ENCODE measurements at regions not wholly inside any gene's neighbourhood (a gene's known extent, or its start where the extent isn't known, plus 50 kb on each side); places are given as distances from the start of the nearest gene placed in this dataset.

DNA sequence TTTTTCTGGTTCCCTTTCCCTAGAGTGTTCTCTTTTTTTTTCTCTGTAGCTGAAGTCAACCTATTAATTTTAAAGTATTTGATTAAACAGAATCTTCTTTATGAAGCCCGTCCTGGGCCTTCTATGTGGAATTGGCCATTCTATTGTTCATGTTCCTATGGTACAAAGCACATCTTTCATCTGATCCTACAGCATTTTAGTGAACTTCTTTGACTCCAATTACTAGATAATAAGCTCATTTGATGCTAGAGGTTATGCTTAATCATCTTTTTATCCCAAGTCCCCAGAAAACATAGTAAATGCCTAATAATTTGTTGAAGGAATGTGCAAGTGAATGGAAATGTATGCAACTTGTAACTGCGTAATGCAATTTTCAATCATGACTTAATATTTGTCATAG lies 472.0 kb upstream of the KLF6 start:
- Histone ChIP-seq H3K27me3 (no peaks in the 10 kb centered on the region), H3K36me3 (no peaks in the 10 kb centered on the region), H3K4me3 (ENCODE audit: low read depth in 1 of 2, low read length in 1 of 2) (no peak overlapping the region), H3K4me1 (ENCODE audit: control insufficient read depth in 1 of 2, insufficient read depth in 1 of 2, low read depth in 1 of 2, low read length in 1 of 2) (no peaks in the 10 kb centered on the region), H3K27ac (no peak overlapping the region), H3K9me3 (no peaks in the 10 kb centered on the region)
- TF ChIP-seq, protein P1, sequence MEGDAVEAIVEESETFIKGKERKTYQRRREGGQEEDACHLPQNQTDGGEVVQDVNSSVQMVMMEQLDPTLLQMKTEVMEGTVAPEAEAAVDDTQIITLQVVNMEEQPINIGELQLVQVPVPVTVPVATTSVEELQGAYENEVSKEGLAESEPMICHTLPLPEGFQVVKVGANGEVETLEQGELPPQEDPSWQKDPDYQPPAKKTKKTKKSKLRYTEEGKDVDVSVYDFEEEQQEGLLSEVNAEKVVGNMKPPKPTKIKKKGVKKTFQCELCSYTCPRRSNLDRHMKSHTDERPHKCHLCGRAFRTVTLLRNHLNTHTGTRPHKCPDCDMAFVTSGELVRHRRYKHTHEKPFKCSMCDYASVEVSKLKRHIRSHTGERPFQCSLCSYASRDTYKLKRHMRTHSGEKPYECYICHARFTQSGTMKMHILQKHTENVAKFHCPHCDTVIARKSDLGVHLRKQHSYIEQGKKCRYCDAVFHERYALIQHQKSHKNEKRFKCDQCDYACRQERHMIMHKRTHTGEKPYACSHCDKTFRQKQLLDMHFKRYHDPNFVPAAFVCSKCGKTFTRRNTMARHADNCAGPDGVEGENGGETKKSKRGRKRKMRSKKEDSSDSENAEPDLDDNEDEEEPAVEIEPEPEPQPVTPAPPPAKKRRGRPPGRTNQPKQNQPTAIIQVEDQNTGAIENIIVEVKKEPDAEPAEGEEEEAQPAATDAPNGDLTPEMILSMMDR (IDR thresholded peaks at IDR 0.05): no peak

DNA sequence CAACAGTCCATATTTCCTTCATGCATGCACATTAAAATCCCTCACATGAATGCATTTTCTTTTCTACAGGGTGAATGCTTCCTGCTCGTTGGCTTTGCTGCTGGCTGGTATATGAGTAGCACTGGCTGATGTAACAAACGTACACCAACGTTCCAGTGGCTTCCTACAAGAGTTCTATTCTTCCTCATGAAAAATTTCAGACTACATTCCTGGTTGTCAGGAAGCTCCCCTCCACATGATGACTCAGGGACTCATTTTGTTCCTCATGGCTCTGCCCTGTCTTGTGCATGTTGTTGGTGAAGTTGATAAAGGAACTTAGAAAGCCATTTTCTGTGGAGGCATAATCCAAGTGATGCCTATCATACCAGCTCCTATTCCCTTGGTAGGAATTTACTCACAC lies 470.7 kb upstream of the KLF6 start:
- Histone ChIP-seq H3K27ac (no peak overlapping the region), H3K27me3 (no peaks in the 10 kb centered on the region), H3K4me1 (ENCODE audit: control insufficient read depth in 1 of 2, insufficient read depth in 1 of 2, low read depth in 1 of 2, low read length in 1 of 2) (no peaks in the 10 kb centered on the region), H3K36me3 (no peaks in the 10 kb centered on the region), H3K9me3 (no peaks in the 10 kb centered on the region), H3K4me3 (ENCODE audit: low read depth in 1 of 2, low read length in 1 of 2) (no peak overlapping the region)
- TF ChIP-seq, protein P1 (IDR thresholded peaks at IDR 0.05): no peak

DNA sequence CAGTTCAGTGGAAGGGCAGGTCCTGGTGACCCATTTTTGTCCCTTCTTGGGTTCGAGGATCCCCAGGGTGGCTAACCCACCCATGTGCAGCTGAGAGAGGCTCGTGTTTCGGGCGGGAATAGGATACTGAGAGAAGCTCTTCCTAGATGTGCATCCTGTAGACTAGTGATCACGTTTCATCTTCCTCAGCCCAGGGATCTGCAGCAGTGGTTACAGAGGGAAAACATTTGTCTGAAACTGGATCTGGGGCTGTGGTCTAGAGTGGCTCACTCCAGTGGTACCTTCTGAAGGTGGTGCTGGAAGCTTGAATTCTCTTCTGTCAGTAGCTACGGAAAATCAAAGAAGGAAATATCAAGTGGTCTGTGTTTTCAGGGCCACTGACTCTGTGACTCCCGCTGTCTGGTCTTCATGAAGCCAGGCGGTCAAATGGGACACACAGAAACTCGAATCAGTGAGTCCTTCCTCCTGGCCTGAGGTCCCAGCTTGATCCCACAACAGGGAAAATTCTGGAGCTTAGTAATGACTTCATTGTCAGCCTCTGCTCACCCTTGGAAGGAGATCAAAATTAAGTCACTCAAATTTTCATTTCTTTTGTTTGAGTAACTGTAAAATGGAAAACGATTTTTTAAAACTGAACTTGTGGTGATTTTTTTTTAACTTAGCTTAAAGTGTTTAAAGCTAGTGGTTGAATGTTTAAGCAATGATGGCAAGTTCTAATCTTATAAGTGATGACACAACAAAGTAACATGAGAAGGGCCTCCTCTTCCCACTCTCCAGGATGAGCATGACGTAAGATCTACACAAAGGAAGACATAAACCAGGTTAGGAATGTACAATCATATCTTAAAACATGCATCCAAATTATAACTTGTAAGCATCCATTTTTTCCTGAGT lies 469.3 kb upstream of the KLF6 start:
- TF ChIP-seq, protein P1 (IDR thresholded peaks at IDR 0.05): no peak
- Histone ChIP-seq H3K4me3 (ENCODE audit: low read depth in 1 of 2, low read length in 1 of 2) (no peak overlapping the region), H3K27ac (no peak overlapping the region), H3K4me1 (ENCODE audit: control insufficient read depth in 1 of 2, insufficient read depth in 1 of 2, low read depth in 1 of 2, low read length in 1 of 2) (no peaks in the 10 kb centered on the region), H3K27me3 (no peaks in the 10 kb centered on the region), H3K9me3 (no peaks in the 10 kb centered on the region), H3K36me3 (no peaks in the 10 kb centered on the region)

DNA sequence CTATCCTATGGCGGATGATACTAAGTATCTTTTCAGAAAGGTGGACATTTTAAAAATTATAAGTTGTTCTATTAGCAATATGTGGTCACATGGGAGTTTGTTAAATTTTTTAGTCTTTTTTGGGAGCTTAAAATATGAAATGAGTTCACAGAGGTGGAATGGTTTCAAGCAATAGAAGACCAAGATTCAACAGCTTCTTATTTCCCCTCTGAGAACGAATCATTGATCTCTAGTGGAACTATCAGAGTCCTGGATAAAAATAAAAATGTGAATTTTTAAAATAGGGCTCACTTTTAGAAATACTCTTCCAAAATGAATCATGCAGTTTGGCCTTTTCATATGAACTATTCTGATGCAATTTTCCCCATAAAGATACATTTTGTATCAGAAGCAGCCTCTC lies 467.7 kb upstream of the KLF6 start:
- H3K36me3 ChIP-seq: no peaks in the 10 kb centered on the region
- TF ChIP-seq, protein P1 (IDR thresholded peaks at IDR 0.05): no peak
- no peak overlapping the region for H3K27ac ChIP-seq
- no peaks in the 10 kb centered on the region for H3K4me1 ChIP-seq (ENCODE audit: control insufficient read depth in 1 of 2, insufficient read depth in 1 of 2, low read depth in 1 of 2, low read length in 1 of 2)
- H3K4me3 ChIP-seq (ENCODE audit: low read depth in 1 of 2, low read length in 1 of 2): no peak overlapping the region
- no peaks in the 10 kb centered on the region for H3K9me3 ChIP-seq
- H3K27me3 ChIP-seq: no peaks in the 10 kb centered on the region

DNA sequence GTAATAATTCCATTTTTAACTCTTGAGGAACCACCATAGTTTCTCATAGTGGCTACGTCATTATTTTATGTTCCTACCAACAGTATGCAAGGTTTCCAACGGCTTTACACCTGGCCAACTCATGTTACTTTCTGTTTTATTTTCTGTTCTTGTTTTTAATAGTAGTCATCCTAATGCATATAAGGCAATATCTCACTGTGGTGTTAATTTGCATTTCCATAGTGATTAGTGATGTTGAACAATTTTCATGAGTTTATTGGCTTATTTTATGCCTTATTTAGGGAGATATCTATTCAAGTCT lies 465.5 kb upstream of the KLF6 start:
- H3K9me3 ChIP-seq: no peaks in the 10 kb centered on the region
- H3K27me3 ChIP-seq: no peaks in the 10 kb centered on the region
- no peak overlapping the region for H3K4me3 ChIP-seq (ENCODE audit: low read depth in 1 of 2, low read length in 1 of 2)
- TF ChIP-seq, protein P1 (IDR thresholded peaks at IDR 0.05): no peak
- H3K36me3 ChIP-seq: no peaks in the 10 kb centered on the region
- H3K4me1 ChIP-seq (ENCODE audit: control insufficient read depth in 1 of 2, insufficient read depth in 1 of 2, low read depth in 1 of 2, low read length in 1 of 2): no peaks in the 10 kb centered on the region
- no peak overlapping the region for H3K27ac ChIP-seq

All from neutrophil (primary cell).